Chondrocyte (in vitro differentiated cells): ENCODE measurements at regions not wholly inside any gene's neighbourhood (a gene's known extent, or its start where the extent isn't known, plus 50 kb on each side); places are given as distances from the start of the nearest gene placed in this dataset.

ENCODE experiments used
- DNase-seq: peaks from one replicate; pipeline ENCODE4 v3.0.0; 2021; ENCODE audit warnings: mixed read lengths, low spot score
- H3K27ac Mint-ChIP-seq: one replicate; pipeline ENCODE4 v1.8.0; 2021; ENCODE audit warnings: mild to moderate bottlenecking, moderate library complexity, mixed read lengths; ENCODE audit not compliant: unreplicated experiment
- H3K27me3 Mint-ChIP-seq: 2 replicates; pipeline ENCODE4 v1.8.0; 2021; ENCODE audit warnings: low read depth, mixed read lengths
- H3K36me3 Mint-ChIP-seq: 2 replicates; pipeline ENCODE4 v1.8.0; 2021; ENCODE audit warnings: low read depth, mixed read lengths
- H3K4me1 Mint-ChIP-seq: 2 replicates; pipeline ENCODE4 v1.8.0; 2021; ENCODE audit warnings: low read depth, mild to moderate bottlenecking, mixed read lengths
- H3K4me3 Mint-ChIP-seq: one replicate; pipeline ENCODE4 v1.8.0; 2021; ENCODE audit warnings: mild to moderate bottlenecking, moderate library complexity, mixed read lengths; ENCODE audit not compliant: unreplicated experiment
- H3K9me3 Mint-ChIP-seq: 2 replicates; pipeline ENCODE4 v1.8.0; 2021; ENCODE audit warnings: low read depth, mixed read lengths
- TF ChIP-seq, protein P1 (sequence below): fragments of 200-600 bp; sonication (generic); IDR thresholded peaks from 2 replicates; pipeline ENCODE4 v1.5.0; 2021; ENCODE audit warnings: antibody characterized with exemption, mild to moderate bottlenecking, moderate library complexity

DNA sequence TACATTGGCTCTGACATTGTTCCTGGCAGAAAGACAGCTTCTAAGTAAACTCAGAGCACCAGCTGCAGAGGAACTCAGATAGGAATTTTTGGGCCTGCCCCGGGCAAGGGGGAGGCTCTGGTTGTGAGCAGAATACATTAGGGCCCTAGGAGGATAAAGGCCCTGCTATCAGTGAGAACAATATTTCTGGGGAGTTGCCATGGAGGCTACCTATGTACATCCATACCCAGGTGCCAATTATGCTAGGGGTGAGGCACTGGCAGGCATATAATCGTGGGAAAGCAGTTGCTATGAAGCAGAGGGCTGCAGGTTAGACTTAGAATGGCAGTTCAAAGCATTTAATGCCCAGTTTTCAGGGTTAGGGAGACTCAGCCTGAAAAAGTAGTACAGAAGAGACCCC is 273.5 kb upstream of the EDA2R start:
- Mint-ChIP-seq H3K27ac (no peak overlapping the region), H3K9me3 (peaks cover 30% of the 10 kb centered on the region), H3K4me1 (no peaks in the 10 kb centered on the region), H3K27me3 (no peaks in the 10 kb centered on the region), H3K36me3 (no peaks in the 10 kb centered on the region), H3K4me3 (no peak overlapping the region)
- DNase-seq: no peak
- TF ChIP-seq, protein P1, sequence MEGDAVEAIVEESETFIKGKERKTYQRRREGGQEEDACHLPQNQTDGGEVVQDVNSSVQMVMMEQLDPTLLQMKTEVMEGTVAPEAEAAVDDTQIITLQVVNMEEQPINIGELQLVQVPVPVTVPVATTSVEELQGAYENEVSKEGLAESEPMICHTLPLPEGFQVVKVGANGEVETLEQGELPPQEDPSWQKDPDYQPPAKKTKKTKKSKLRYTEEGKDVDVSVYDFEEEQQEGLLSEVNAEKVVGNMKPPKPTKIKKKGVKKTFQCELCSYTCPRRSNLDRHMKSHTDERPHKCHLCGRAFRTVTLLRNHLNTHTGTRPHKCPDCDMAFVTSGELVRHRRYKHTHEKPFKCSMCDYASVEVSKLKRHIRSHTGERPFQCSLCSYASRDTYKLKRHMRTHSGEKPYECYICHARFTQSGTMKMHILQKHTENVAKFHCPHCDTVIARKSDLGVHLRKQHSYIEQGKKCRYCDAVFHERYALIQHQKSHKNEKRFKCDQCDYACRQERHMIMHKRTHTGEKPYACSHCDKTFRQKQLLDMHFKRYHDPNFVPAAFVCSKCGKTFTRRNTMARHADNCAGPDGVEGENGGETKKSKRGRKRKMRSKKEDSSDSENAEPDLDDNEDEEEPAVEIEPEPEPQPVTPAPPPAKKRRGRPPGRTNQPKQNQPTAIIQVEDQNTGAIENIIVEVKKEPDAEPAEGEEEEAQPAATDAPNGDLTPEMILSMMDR: no peak

DNA sequence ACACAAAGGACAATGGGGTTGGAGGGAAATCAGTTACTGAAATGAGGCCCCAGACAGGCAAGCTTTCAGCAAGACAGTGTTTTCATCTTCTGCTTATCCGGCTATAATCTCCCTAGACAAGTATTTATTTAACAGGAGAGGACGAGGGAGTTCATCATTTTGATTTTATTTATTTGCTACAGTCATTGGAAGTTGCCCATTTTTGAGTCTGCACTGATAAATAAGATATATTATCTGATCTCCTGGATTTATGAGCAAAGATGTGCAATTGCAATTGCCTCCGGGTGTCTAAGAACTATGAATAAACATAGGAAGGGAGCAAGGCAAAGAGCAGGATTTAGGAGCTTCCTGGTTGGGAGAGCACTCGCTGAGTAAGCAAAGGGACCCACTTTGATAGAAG is 263.2 kb upstream of the EDA2R start:
- H3K4me3 Mint-ChIP-seq: no peak overlapping the region
- no peak overlapping the region for H3K27ac Mint-ChIP-seq
- no peaks in the 10 kb centered on the region for H3K4me1 Mint-ChIP-seq
- no peaks in the 10 kb centered on the region for H3K36me3 Mint-ChIP-seq
- peaks cover 26% of the 10 kb centered on the region for H3K9me3 Mint-ChIP-seq
- H3K27me3 Mint-ChIP-seq: no peaks in the 10 kb centered on the region
- TF ChIP-seq, protein P1: no peak
- DNase-seq: no peak

DNA sequence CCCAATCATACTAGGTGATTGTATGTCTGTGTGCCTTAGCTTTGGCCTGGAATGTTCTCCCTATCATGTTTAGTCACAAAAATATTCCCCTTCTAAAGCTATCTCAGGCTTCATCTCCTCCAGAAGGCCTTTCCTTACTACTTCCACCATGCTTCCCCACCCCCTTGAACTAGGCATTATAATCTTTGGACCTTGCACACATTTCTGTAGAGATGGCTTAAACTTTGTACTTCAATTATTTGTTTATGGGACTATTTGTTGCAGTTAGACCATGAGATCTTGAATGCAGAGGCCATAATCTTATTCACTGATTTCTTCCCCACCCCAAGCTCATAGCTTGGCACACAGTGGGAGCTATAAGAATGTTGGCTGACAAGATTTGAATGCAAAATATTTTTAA is 262.0 kb upstream of the EDA2R start:
- H3K27ac Mint-ChIP-seq: no peak overlapping the region
- H3K4me1 Mint-ChIP-seq: no peaks in the 10 kb centered on the region
- no peaks in the 10 kb centered on the region for H3K36me3 Mint-ChIP-seq
- H3K27me3 Mint-ChIP-seq: no peaks in the 10 kb centered on the region
- DNase-seq: no peak
- TF ChIP-seq, protein P1: no peak
- no peak overlapping the region for H3K4me3 Mint-ChIP-seq
- peaks cover 28% of the 10 kb centered on the region for H3K9me3 Mint-ChIP-seq

DNA sequence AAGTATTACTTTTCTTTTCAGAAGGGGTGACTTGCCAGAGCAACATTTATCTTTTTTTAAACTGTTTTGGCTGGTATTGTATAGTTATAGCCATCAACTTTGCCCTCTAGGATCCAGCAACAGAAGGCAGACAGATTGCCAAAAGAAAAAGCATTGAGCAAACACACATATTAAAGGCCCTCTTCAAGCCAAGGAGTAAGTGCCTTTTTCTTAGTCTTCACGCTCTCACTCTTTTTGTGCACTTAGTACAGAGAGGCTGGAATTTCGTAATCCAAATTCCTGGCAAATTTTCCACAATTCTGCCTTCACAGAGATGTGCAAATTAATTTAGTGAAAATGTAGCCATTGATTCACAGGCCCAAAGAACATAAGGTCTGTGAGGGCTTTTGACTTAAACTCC is 253.1 kb upstream of the EDA2R start:
- TF ChIP-seq, protein P1: no peak
- Mint-ChIP-seq H3K36me3 (no peaks in the 10 kb centered on the region), H3K27me3 (no peaks in the 10 kb centered on the region), H3K4me3 (no peak overlapping the region), H3K9me3 (peaks cover 32% of the 10 kb centered on the region), H3K4me1 (no peaks in the 10 kb centered on the region), H3K27ac (no peak overlapping the region)
- DNase-seq: no peak

DNA sequence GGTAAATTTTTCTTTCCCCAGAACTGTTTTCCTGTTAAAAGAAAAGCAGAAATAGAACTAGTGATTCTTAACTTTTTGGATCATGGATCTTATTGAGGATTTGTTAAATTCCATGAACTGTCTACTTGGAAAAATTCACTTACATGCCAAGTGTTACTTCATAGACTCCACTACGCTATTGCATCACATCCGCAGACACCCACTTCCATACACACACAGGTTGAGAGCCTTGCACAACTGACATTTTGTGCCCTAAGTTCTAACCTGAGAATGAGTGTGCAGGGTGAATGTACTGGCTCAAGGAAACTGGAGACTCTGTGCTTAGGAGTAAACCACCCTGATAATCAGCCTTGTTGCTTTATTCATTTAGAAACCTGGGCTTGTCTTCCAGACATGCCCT is 250.5 kb upstream of the EDA2R start:
- Mint-ChIP-seq H3K27me3 (no peaks in the 10 kb centered on the region), H3K4me3 (no peak overlapping the region), H3K36me3 (no peaks in the 10 kb centered on the region), H3K27ac (no peak overlapping the region), H3K4me1 (no peaks in the 10 kb centered on the region), H3K9me3 (peaks cover 33% of the 10 kb centered on the region)
- TF ChIP-seq, protein P1: no peak
- DNase-seq: no peak
